HG02588 (cell line): ENCODE measurements at regions not wholly inside any gene's neighbourhood (a gene's known extent, or its start where the extent isn't known, plus 50 kb on each side); places are given as distances from the start of the nearest gene placed in this dataset.
"Not testable (repeated sequence)": the region's sequence is repeated elsewhere in the genome, so short reads cannot be mapped to it uniquely, and the experiment has no call there.

ENCODE experiments used
- ATAC-seq: cut with Tn5 transposase; IDR thresholded peaks from one replicate; pipeline ENCODE4 v1.9.1; 2021; ENCODE audit warnings: mild to moderate bottlenecking, moderate library complexity; ENCODE audit not compliant: unreplicated experiment

DNA sequence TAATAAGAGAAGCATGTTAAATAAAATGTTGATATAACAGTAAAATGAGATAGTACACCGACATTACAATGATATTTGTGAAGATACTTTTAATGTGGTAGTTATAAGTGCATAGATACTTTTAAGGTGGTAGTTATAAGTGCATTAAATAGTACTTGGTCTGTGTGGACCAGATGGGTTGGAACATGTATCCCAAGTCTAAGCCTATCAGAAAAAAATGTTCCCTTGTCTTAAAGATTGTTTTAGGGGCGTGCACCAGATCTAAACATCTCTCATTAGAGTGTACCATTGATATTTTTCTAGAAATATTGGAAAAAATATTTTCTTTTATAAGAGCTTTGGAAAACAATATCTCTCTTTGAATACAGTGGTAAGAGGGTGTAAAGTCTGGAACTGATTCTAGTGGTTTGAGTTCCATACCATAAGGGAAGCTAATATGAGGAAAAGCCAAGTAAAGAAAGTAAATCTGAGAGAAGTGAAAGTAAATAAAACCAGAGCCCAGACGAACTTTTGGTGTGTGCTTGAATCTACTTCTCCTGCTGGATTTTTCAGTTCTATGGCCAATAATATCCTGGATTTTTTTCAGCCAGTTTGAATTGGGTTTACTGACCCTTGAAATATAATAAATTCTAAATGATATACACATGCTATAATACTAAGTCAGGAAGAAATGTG, 175.3 kb downstream of the MBL2 start:
- no peak for ATAC-seq

DNA sequence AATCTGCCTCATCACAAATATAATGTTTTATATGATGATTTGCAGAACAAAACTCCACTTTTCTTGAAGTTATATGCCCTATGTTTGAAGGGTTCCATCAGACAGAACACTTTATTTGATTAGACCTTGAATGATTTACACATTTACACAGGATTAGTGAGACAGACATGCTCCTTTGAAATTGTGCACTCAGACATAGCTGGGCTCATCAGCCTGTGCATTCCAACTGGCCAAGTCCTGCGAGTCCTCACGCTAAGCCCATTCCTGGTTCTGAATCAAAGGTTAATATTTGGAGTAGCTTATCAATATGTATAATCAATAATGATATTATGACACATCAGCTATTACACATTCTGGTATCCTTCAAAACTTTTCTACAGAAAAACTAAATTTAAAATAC, 173.6 kb downstream of the MBL2 start:
- ATAC-seq = no peak

DNA sequence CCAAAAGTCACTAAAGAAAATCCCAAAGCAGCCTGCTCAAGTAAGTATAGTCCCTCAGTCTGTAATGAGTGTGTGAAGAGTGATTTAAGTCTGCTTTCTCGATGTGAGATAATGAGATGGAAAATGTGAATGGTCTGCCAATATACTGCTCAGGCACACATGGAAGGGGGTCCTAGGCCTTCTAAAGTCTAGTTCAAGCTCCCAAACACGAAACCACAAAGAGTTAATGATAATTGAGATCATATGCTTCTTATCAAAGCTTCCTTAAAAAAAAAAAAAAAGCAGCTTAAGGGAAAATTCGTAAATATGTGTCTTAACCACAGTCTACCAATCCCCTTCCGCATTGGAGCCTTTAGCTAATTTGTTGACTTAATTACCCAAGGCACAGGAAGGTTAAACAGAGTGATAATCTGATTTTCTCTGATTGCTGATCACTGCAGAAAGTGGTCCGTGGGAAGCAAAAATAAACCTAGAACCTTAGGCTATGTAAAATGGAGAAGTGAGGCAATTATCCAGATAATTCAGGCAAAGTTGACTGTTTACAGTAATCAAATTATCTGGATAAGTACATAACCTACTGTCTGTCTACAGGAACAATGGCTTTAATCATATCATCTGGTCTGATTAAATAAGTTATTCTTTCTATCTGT, 172.9 kb downstream of the MBL2 start:
- ATAC-seq = no peak

DNA sequence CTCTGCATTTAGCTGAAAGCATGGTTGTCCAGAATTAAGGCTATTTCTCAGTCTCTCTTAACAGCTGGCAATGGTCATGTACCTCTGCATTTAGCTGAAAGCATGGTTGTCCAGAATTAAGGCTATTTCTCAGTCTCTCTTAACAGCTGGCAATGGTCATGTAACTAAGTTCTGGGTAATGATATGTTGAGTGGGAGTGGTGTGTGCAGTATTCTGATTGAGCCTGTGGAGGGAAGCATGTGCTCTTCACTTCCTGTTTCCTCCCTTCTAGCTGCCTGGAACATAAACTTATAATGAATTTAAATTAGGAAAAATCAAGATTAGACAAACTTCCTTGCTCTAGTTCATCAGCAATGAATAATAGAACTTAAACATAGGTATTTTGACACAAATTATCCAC, 168.5 kb downstream of the MBL2 start:
- ATAC-seq = not testable (repeated sequence)

DNA sequence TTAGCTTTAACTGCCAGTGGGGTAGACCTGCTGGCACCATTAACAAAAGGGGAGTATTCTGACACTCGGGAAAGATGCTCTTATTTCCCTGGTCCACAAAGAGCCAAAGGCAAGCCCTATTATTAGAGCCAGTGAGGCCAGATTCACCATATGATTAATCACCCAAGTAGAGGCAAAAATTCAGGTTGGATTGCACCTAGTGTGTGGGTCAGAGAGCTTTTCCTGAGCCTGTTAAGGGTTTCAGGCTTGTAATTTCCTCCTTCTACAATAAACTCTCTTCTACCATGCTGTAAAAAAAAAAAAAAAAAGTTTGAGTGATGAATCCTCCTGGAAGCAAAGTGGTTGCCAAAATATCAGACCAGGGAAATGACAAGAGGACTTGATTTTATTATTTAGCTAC, 163.5 kb downstream of the MBL2 start:
- ATAC-seq = no peak

DNA sequence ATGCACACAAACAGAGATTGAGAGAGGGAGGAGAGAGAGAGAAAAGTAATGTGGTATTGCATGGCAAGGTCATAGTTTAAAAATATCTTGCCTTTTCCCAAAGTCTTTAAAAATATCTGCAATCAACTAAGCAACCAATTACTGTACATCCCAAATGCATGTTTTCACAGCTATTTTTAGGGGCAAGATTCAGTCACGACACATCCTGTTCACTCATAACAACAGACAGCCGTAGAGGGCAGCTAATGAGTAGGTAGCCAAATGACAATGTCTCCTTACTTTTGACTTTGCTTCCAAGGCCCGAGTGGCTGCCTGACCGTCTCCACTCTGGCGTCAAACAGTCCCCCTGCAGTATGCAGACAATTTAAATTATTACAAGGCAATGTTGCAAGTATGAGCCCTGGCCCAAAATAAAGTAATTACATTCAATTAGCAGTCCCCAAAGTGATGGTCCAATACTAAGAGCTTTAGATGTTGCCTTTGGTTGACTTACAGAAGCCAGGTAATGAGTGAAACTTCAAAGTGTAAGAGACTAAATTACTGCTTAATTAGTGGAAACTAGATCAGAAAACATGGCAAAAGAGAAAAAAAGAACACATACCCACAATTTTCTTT, 162.9 kb downstream of the MBL2 start:
- no peak for ATAC-seq

DNA sequence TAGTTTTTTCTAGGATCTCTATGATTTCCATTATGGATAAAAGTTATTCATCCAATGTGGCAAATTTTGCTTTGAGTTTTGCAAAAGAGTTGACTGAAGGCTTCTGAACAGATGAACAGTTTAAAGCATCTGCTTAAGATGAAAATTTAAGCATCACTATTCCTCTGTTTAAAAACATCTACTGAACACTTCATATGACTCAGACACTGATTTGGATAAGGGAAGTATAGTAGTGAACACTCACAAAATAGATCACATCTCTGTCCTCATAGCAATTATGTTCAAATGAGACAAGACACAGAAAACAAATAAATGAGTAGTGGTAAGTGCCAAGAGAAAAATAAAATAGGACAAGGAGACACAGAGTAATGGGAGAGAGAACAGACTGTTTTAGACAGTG, 157.3 kb downstream of the MBL2 start:
- ATAC-seq = no peak

DNA sequence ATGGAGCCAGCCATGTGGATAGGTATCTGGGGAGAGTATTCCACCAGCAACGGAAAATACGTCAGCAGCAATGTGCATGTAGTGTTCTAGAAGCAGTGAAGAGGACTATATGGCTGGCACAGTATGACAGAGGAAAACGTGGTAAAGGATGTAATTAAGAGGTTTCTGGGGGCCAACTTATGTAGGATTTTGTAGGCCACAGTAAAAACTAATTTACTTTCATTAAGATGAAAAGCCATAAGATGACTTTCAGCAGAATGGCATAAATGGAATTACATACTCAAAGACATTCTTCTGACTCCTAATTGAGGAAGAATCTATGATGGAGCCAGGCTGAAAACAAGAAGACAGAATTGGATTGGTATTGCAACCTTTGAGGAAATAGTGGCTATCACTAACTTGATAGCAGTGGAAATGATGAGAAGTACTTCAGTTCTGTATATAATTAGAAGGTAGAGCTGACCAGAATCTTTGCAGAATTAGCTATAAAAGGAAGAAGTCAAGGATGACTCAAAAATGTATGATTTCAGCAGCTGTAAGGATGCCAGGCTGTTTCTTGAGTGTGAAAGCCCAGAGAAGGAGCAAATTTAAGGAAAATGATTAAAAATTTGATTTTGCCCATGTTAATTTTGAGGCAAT, 156.7 kb downstream of the MBL2 start:
- ATAC-seq = no peak

DNA sequence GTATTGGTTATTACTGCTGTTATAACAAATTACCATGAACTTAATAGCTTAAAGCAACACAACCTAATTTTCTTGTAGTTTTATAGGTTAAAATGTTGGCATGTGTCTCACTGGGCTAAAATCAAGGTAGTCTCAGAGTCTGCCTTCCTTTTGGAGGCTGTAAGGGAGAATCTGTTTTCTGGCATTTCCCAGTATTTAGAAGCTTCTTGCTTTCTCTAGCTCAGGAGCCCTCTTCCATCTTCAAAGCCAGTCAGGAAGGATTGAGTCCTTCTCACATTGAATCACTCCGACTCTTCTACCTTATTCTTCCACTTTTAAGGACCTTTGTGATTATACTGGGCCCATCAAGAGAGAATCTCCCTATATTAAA, 156.2 kb downstream of the MBL2 start:
- no peak for ATAC-seq

DNA sequence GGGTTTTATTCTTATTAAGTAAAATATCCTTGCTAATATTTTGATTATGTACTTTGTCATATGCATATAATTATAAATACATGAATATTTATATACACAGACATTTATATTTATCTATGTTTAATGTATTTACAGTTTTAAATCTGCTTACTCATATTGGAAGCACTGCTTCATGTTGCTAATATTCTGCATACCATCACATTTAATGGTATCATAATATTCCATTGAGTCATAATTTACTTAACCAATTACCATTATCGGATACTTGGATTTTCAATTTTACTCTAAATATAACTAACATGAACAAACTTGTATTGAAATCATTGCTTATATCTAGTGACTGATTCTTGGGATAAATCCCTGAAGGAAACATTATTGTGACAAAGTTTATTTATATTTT, 155.2 kb downstream of the MBL2 start:
- no peak for ATAC-seq

DNA sequence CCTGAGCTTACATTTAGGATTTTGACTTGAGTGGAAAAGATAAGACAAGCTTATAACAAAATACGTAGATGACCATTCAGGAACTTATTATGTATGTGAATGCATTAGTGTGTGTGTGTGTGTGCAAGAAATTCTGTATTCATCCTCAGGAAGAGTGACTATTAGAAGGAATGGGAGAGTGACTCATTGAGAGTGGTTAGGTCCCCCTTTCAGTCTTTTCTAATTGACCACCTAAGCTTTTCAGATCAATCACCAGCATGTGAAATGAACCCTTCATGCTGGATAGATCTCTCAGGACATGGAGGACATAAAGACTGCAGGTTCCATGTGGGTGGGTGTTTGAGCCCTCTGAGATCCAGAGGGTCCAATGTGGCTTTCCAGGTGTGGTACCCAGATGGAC, 153.5 kb downstream of the MBL2 start:
- ATAC-seq = no peak

DNA sequence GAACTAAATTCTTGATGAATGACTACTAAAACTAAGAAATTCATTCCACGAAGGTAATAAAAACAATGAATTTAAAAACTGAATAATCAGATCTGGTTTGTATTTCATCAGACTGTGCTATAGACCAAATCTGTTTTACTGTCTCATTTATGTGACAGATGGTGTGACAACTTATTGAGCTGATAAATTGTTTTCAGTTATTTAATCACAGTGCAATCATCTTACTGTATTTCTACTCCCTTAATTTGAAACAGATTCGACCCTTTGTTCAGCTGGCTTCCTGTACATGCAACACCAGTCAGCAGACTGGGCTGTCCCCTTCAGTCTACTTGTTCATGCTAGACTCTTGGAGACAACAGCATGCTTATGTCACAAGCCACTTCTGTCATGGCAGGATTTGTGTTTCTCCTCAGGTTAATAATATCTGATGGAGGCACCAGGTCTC, 150.9 kb downstream of the MBL2 start:
- ATAC-seq = no peak

DNA sequence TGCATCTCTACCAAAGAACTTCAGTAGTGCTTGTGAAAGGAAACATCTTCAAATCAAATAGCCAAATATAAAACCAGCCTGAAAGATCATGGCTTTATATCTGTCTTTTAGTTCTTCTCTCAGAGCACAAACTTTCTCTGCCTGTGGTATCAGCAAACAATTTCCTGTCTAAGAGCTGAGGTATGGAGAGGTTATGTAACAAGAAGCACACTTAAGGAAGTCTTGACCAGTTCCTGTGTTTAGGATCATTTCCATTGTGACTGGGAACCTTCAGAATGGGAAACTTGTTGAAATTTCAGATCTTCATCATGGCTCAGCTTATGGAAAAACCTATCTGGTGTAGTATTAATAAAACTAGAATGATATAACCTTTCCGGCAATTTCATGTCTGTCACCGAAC, 148.8 kb downstream of the MBL2 start:
- ATAC-seq = no peak

DNA sequence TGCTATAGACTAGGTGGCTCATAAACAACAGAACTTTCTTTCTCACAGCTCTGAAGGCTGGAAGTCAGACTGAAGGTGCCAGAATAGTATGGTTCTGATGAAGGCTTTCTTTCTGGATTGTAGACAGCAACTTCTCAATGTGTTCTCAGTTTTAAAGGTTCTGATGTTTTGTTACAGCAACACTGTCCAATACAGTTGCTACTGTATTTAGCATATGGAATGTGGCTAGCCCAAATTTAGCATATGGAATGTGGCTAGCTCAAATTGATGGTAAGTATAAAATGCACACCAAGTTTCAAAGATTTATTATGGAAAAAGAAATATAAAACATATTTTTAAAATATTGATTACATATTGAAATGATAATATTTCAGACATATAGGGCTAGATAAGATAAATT, 145.3 kb downstream of the MBL2 start:
- no peak for ATAC-seq

DNA sequence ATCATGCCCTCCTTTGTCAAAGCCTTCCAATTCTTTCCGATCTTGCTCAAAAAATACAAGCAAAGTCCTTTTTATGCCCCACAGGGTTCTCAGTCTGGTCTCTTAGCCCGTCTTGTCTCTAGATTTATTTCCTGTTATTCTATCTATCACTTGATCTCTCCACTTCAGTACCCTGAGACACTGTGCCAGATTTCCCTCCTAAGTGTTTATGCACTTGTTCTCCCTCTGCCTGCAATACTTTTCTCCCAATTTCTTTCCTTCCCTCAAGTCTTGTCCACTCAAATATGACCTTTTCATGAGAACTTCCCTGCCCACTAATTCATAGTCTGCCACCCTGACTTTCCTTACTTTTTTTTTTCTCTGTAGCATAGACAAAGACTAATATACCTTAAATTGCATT, 141.4 kb downstream of the MBL2 start:
- ATAC-seq = no peak

DNA sequence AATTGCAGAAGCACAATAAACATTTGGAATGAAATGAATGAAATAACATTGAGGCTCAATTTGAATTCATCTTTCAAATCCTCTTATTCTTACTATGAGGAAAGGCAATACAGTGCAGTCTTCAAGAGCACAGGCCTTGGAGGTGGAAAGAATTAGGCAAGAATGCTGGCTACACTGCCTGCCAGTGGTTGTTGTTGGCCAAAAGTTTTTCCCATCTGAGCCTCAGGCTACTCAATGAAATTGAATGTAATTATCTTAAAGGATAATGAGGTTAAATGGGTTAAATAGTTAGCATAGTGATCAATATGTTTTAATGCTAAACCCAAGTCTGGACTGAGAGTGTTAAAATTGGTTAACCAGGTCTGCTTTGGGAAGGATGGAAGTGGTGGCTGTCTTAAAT, 140.9 kb downstream of the MBL2 start:
- ATAC-seq = no peak

DNA sequence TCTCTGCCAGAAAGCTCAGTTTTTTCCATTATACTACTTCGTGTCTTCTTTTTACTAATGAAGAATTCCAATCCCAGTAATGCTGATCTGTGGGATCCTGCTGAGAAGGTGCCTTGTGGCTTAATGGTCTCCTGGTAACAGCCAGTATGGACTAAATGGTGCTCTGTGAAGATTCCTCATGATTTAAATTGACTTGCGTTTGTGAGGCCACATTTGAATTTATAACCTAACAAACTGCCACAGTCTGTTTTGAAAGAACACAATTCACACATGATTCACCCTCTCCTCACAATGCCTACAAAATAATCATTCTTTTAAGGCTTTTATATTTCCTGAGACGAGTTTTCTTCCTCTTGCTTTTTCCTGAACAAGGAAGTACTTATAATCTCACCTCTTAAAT, 140.0 kb downstream of the MBL2 start:
- ATAC-seq = no peak

DNA sequence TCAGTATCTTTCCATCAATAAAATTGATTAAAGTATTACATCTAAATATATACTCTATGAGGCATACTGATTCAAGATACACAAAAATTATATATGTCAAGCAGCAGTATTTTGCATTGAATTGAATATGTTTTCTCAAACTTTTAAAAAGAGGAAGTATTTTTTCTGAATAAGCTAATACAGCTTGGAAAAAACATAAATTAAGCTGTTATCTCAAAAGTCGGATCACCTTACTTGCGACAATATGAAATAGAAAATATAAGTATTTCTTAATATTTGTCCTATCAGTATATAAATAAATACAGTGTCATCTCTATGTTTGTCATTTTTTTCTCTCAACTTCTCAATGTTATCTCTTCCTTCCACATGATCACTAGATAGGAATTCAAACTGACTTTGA, 139.3 kb downstream of the MBL2 start:
- ATAC-seq = no peak

DNA sequence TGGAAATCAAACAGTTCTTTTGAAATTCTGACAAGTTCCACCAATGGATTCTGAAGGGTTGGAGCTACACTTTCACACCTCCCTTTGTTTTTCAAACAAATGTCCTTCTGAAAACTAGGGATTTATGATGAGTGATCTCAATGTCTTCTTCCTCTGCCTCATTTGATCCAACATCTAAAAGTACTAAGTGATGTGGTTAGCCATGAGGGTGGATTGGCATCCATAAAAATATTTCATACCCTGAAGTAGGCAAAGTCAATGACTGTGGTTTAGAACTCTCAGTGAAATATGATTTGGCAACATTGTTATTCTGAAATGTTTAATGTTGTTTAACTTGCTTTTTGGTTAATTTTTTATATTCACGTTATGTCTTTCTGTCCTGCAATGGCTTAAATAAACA, 136.9 kb downstream of the MBL2 start:
- ATAC-seq = no peak

DNA sequence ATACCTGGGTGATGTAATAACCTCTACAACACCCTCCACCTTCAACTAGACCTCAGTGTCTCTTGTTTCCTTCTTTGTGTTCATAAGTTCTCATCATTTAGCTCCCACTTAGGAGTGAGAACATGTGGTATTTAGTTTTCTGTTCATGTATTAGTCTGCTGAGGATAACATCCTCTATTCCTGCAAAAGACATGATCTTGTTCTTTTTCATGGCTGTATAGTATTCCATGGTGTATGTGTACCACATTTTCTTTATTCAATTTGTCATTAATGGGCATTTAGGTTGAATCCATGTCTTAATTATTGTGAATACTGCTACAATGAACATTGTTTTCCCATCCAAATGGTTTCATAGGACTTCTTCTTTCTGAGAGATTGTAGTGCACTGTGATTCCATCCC, 135.7 kb downstream of the MBL2 start:
- ATAC-seq = no peak

DNA sequence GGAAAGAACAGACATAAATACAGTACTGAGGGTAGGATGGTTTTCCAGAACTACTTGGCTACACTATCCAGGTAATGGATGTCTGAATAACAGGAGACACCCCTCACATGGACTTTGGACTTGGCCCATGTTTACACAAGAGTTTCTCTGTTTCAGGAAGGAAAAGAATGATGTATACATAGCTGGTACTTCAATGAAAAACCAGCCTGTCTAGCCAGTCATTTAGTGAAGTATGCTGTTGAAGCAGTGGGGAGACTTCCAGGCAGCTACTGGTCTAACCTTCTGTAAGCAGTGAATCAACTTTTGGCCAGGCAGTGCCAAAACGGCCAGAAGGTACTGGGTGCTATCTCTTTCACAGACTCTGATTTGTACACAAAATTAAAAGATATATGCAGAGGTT, 135.0 kb downstream of the MBL2 start:
- ATAC-seq = no peak

DNA sequence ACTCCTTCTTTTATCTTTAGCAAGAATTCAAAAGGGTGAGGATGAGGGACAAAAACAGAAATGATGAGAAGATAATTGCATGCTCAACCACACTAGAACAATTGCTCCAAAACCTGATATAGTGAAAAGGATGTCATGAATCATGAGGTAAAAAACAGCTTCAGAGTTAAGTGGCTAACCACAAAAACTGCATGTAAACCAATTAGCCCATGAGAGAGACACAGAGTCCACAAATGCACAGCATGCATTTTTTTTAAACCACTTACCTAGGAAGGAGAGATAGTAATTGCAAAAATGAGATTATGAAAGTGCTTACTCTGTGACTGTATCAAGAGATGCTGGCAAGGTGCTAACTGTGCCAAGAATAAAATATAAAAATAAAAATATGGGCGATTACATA, 132.9 kb downstream of the MBL2 start:
- no peak for ATAC-seq
